ENCODE measurements at regions not wholly inside any gene's neighbourhood (a gene's known extent, or its start where the extent isn't known, plus 50 kb on each side); places are given as distances from the start of the nearest gene placed in this dataset.

DNA sequence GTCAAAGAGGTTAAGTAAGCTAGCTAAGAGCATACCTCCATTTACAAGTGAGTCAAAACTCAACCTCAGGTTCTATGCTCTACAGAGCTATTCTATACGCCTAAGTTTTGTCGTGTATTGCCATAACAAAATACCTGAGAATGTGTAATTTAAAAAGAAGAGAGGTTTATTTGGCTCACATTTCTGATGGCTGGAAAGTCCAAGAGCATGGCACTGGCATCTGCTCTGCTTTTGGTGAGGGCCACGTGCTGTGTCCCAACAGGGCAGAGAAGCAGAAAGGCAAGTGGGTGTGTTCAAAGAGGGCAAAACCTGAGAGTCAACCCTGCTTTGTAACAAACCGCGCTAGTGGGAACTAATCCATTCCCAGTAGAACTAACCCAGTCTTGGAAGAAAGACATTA is 60.9 kb upstream of the POU2F1 start:
- DNase-seq (ENCODE audit: low read depth in 1 of 2, low spot score in 1 of 2), result no peak
- no peaks in the 10 kb centered on the region for H3K36me3 ChIP-seq
- H3K27ac ChIP-seq, result no peak overlapping the region
- H3K9me3 ChIP-seq (ENCODE audit: low read depth), result no peaks in the 10 kb centered on the region
- H3K27me3 ChIP-seq, result no peaks in the 10 kb centered on the region
- no peak for TF ChIP-seq CTCF (IDR thresholded peaks at IDR 0.05; ENCODE audit: low read depth, low read length)
- H3K4me3 ChIP-seq, result no peak overlapping the region
- peaks cover 13% of the 10 kb centered on the region for H3K4me1 ChIP-seq (ENCODE audit: low read depth)

DNA sequence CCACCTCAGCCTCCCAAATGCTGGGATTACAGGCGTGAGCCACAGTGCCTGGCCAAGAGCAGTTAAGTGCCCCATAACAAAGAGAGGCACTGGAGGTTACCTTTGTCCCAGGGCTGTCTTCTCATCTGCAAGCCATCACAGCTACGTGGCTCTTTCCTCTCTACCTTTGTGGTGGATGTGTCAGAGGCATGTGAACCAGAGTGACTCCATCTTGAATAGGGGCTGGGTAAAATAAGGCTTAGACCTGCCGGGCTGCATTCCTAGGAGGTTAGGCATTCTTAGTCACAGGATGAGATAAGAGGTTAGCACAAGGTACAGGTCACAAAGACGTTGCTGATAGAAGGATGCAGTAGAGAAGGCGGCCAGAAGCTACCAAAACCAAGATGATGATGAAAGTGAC is 59.4 kb upstream of the POU2F1 start:
- TF ChIP-seq CTCF (IDR thresholded peaks at IDR 0.05; ENCODE audit: low read depth, low read length), result no peak
- Histone ChIP-seq H3K27ac (no peak overlapping the region), H3K4me3 (no peak overlapping the region), H3K27me3 (no peaks in the 10 kb centered on the region), H3K36me3 (no peaks in the 10 kb centered on the region), H3K9me3 (ENCODE audit: low read depth) (no peaks in the 10 kb centered on the region), H3K4me1 (ENCODE audit: low read depth) (peaks cover 22% of the 10 kb centered on the region)
- no peak for DNase-seq (ENCODE audit: low read depth in 1 of 2, low spot score in 1 of 2)

- H3K36me3 ChIP-seq, result no peaks in the 10 kb centered on the region
- H3K27ac ChIP-seq, result no peak overlapping the region
- no peak overlapping the region for H3K4me3 ChIP-seq
- TF ChIP-seq CTCF (IDR thresholded peaks at IDR 0.05; ENCODE audit: low read depth, low read length), result no peak
- DNase-seq (ENCODE audit: low read depth in 1 of 2, low spot score in 1 of 2), result no peak
- H3K27me3 ChIP-seq, result no peaks in the 10 kb centered on the region
- peaks cover 23% of the 10 kb centered on the region for H3K4me1 ChIP-seq (ENCODE audit: low read depth)
- no peaks in the 10 kb centered on the region for H3K9me3 ChIP-seq (ENCODE audit: low read depth)
Observed at GRCh38 chr1:167161762-167162161, 58.9 kb upstream of the POU2F1 start.

- no peak overlapping the region for H3K27ac ChIP-seq
- no peak for DNase-seq (ENCODE audit: low read depth in 1 of 2, low spot score in 1 of 2)
- TF ChIP-seq CTCF (IDR thresholded peaks at IDR 0.05; ENCODE audit: low read depth, low read length), result no peak
- no peaks in the 10 kb centered on the region for H3K36me3 ChIP-seq
- H3K4me3 ChIP-seq, result no peak overlapping the region
- peaks cover 23% of the 10 kb centered on the region for H3K4me1 ChIP-seq (ENCODE audit: low read depth)
- no peaks in the 10 kb centered on the region for H3K27me3 ChIP-seq
- no peaks in the 10 kb centered on the region for H3K9me3 ChIP-seq (ENCODE audit: low read depth)
Observed at GRCh38 chr1:167165219-167165618, 55.5 kb upstream of the POU2F1 start.

GRCh38 chr1:167165948-167166689 is 54.6 kb upstream of the POU2F1 start:
- peak overlapping the region; percentile 81 for H3K27ac ChIP-seq
- no peak for TF ChIP-seq CTCF (IDR thresholded peaks at IDR 0.05; ENCODE audit: low read depth, low read length)
- peaks cover 23% of the 10 kb centered on the region for H3K4me1 ChIP-seq (ENCODE audit: low read depth)
- peak; percentile 29 to 77 for DNase-seq (ENCODE audit: low read depth in 1 of 2, low spot score in 1 of 2)
- H3K27me3 ChIP-seq, result no peaks in the 10 kb centered on the region
- no peaks in the 10 kb centered on the region for H3K36me3 ChIP-seq
- H3K4me3 ChIP-seq, result peak overlapping the region; percentile 0
- no peaks in the 10 kb centered on the region for H3K9me3 ChIP-seq (ENCODE audit: low read depth)
